NCI-H2107 (cell line): ENCODE measurements at regions not wholly inside any gene's neighbourhood (a gene's known extent, or its start where the extent isn't known, plus 50 kb on each side); places are given as distances from the start of the nearest gene placed in this dataset.
"Not testable (repeated sequence)": the region's sequence is repeated elsewhere in the genome, so short reads cannot be mapped to it uniquely, and the experiment has no call there.

Source experiments
- DNase-seq: peaks from one replicate; lab custom pipeline; 2025; lab: John Stamatoyannopoulos, UW

DNA sequence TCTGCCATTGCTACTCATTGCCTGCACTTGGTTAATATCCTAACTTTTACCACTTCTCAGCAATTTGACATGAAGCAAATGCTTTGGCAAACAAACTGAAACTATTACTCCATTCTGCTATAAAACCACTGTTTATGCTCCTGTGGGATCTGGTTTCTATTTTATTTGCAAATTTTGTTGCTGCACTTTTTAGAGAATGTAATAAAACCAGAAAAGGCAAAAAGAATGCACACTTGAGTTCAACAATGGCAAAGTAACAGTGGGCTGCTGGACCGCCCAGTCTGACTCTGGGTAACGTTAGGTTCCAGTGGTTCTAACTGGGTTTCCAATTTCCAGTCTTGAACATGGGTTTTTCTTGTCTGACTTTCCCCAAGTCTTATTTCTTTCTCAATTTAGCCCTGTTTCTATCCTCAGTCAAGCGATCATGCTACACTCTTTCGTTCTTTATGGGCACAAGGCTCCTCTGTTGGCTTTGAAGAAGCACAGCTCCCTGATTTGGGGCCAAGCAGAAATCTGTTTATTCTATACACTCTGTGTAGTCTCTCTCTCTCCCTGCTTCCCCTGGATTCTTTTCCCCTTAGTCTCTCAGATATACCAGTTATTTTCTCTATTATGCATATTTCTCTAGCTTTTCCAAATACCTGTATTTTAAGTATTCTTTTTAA, 129.2 kb upstream of the FAM3C start:
- DNase-seq = no peak

DNA sequence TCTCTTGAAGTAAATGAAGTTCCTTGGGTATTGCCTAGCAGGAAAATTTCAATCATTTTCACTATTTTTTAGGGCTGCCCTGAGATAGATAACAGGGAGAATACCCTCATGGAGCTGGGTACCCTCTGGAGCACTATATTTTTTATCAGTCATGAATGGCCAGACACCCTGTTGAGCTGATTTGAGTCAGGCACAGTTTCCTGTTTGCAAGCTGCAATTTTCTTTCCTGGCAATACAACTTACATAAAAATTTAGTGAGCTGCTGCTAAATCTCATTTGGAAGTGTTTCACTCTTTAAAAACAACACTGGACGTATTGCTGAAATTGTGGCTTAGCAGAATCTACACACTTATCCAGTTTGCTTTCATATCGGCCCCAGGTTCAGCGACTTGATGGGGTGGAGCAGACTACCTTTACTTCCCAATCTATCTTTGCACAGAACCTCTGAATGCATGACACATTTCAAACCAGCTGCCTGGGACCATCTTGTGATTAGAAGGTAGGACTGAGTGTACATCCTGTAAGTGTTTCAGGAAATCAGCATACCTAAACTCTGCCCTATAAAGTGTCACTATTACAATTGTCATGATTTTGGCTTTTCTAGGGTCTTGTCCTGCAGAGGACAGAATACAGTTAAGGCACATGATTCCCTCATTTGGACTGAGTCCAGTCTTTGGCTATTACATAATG, 125.7 kb upstream of the FAM3C start:
- DNase-seq = no peak

DNA sequence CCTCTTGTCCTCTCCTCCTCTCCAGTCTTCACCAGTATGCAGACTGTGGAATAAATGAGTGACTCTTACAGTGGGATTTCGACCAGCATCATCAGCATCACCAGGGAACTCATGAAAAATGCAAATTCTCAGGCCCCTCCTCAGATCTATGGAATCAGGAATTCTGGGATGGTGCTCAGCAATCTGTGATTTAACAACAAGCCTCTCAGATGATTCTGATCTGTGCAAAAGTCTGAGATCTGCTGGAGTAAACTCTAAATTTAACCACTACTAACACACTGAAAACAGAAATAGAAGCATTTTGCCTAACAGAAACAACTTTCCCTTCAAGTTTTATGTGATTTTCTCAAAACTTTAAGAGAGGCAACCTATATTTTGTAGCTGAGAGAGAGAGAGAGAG, 124.8 kb upstream of the FAM3C start:
- no peak for DNase-seq

DNA sequence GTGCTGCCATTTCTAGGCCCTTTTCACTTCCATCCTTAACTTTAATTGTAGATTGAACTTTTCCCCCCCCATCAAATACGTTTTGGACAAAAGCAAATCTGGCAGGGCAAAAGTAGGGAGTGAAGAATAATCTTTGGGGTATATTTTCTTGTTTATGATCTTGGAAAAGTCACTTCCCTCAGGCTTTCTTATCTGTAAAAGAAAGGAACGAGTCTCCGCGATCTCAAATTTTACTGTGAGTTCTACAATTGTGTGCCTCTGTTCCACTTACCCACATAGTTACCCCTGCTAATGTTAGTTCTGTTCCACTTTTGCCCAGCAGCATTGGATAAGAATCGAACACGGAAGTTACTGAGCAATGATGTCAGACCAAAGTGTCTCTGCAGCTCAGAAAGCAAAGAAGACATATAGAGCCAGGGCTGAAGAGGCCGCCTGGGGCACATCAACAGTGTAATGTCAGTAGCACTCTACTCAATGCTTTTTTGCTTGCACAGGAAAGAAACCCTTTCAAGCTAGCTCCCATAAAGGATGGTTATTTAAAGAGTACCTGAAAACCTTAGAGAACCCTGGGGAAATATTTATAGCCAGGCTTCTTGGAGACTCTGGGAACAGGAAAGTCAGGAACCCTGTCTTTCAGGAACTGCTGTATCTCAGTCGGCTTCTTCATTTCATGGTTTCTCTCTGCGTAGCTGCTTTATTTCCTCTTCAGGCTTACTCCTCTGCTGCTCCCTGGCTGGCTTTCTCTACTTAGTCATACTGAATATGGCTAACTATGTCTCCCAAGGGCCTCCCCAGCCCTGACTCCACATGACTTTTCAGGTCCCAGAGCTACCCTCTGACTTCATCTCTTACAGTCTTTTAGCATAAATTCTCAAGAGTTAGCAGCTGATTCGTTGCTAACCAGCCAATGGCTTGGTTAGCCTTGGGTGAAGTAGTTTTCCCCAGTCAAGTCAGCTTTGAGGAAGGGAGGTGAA, 123.7 kb upstream of the FAM3C start:
- no peak for DNase-seq

DNA sequence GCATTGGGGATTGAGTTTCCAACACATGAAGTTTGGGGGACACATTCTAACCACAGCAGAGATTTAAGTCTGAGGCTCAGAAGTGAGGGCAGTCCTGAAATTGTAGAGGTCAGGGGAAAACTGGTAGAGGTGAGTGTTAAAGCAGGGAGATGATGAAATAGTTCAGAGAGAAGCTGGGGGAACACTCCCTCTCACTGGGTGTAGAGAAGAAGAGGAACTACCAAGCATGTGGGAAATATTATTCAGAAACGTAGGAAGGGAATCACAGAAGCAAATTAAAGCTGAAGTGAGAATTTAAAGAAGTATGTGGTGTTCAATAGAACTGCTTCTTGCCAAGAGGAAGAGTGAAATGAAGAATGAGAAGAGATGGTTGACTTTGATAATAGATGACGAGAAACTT, 121.5 kb upstream of the FAM3C start:
- DNase-seq = no peak

DNA sequence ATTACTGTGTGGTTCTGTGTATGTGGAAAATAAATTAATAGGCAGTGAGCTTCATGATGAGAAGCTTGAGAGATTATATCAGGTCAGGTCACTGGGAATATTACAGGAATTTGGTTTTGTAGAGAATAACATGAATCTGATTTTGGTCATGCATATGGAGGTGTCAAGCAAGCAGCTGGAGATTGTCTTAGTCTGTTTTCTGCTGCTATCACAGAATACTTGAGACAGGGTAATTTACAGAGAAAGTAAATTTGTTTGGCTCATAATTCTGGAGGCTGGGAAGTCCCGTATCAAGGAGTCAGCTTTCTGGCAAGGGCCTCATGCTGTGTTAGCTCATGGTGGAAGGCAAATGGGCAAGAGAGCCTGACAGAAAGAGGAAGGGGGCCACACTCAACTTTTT, 120.7 kb upstream of the FAM3C start:
- no peak for DNase-seq

DNA sequence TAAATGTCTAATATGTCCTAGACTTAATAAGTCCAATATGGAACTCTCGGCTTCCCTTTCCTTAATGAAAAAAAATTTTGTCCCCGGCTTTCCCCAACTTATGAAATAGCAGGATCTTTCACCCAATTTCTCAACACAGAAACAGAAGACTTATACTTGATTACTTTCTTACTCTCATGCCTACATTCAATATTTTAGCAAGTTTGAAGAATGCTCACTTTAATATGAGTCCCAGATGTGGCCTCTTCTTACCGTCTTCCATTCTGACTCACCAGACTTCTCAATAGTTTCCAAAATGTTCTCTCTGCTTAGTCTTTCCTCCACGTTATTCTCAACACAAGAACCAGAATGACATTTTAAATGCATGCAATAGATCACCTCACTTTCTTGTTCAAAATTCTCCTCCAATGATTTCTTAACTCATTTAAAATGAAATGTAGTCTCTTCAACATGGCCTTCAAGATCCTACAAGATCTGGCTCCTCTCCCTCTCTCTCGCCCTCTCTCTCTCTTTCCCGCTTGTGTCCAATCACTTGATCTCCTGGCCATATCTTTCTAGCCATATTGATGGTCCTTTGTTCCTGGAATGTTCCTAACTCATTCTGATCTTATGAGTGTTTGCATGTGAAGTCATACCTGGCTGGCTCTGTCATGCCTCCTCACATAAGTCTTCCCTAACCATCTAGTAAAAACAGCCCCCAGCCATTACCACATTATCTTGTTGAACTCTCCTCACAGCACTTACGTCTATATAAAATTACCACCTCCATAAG, 119.7 kb upstream of the FAM3C start:
- DNase-seq = no peak

DNA sequence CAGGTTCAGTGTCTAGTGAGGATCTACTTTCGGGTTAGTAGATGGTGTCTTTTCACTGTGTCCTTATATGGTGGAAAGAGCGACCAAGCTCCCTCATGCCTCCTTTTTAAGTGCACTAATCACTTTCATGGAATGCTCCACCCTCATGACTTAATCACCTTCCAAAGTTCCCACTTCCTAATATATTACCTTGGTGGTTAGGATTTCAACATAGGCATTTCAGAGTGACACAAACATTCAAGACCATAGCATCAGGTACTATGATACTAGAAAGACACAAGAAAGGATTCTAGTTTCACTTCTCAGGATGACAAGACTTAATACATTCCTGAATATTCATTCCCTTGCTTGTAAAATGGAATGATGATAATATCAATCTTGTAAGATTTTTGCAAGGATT, 119.1 kb upstream of the FAM3C start:
- no peak for DNase-seq

DNA sequence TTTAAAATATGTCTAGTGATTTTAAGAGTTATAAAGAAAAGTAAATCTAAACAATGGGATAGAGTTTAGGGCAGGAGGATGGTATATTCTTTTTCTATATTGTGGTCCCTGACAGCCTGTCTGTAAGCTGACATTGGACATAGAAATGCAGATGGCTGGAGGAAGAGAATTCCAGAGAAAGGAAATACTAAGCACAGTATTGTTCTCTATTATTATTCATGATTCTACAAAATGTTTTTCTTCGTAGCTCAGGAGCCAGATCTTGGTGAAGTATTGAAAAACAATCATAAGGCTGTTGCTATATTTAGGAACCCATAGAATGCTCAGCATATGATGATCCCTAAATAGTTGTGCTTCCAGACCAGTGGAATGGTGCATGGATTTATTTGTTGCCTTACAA, 117.0 kb upstream of the FAM3C start:
- no peak for DNase-seq

DNA sequence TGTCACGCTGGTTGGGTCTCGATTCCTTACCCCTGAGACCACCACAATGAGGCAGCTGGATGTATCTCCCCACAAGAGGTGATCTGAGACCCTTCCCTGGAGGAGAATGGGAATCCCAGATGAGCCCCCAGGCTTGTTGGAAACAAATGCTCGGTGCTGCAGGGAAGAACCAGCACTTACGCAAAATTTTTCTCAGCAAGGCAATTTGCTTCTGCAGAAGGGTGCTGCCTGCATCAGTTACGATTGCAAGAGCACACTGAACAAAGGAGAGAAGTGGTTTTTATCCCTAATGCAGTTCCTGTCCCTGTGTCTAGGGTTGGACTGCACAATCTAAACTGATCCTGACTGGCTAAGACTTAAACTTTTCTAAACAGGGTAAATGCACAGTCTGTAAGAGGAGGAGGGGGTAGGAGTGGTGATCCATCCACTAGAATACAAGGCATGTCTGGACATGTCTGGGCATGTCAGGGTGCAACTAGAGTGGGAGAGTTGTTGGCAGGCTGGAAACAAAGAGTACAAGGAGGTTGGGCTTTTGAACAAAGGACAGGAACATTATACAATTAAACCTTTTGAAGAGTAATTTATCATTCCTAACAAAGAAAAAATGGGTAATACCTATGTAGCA, 114.9 kb upstream of the FAM3C start:
- DNase-seq = no peak

DNA sequence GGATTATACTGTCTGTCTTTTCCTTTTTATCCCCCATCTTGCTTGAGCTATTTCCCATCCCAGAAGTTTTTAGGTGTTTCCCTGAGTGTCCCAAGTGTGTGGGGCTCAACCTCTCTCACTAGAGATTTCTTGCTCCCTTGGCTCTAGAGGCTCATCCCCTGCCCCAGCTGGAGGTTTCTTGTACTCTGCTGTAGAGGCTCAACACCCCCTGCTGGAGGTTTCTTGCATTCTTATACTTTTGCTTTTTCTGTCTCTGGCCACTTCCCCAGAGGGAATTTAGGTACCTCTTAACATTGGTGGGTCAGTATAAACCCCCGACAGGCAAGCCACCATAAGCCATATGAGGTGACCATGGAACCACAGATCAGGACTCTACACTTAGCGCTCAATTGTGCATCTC, 114.2 kb upstream of the FAM3C start:
- no peak for DNase-seq

DNA sequence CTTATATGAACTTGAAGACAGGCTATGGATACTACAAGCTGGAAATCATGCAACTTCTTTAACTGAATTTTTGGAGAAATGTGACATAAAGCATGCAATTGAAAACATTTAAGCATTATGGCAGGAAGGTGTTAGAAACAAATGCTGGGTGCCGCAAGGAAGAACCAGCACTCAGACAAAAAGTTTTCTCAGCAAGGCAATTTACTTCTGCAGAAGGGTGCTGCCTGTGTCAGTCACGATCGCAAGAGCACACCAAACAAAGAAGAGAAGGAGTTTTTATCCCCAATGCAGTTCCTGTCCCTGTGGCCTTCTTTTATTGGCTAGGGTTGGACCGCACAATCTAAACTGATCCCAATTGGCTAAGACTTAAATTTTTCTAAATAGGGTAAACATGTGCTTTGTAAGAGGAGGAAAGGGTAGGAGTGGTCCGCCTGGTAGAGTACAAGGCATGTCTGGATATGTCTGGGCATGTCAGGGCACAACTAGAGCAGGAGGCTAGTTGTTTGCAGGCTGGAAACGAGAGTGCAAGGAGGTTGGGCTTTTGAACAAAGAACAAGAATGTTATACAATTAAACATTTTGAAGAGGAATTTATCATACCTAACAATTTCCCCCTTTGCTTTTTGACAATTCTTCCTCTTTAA, 109.6 kb upstream of the FAM3C start:
- DNase-seq = no peak

DNA sequence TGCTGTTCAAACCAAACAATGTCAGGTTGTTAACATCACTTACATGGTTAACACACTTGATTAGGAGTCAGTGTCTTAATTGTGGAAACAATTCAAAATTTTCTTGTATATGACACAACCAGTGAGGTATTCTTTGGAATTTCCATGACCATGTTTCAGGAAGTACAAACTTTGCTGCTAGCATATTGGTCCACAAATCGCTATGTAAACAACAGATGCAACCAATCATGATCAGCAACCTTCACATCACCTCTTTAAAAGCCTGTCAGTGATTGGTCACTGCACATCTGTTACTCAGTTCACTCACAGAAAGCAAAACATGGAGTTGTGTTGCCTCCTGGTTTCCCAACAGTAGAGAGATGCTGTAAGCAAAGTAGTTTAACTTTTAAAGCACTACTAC, 108.9 kb upstream of the FAM3C start:
- DNase-seq = no peak

DNA sequence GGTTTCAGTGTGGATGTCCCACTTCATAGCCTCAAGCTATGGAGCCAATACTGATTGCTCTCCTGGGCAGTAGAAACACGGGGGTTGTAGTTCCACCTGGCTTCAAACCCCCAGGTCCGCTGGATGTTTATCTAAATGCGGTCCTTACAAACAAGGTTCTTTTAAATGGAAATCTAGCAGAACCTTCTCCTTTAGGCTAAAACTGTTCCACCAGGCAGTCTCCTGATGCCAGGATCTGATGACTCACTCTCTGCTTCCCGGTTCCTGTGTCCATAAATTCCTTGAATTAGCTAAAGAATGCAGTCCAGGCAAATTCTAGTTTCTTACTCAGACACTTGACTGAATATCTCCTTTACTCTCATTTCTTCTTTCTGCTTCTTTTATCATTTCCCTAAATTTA, 108.4 kb upstream of the FAM3C start:
- DNase-seq = no peak

DNA sequence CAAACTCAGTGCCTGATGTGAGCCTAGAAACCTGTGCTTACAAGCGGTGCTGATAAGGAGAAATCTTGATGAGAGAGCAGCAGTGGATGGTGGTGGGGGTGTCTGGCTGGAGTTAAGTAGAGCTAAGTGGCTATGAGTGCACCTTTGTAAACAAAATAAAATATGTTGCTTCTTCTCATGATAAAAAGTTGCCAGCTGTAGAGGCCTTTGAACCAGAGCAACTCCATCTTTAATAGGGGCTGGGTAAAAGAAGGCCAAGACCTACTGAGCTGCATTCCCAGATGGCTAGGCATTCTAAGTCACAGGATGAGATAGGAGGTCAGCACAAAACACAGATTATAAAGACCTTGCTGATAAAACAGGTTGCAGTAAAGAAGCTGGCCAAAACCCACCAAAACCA, 107.6 kb upstream of the FAM3C start:
- no peak for DNase-seq

DNA sequence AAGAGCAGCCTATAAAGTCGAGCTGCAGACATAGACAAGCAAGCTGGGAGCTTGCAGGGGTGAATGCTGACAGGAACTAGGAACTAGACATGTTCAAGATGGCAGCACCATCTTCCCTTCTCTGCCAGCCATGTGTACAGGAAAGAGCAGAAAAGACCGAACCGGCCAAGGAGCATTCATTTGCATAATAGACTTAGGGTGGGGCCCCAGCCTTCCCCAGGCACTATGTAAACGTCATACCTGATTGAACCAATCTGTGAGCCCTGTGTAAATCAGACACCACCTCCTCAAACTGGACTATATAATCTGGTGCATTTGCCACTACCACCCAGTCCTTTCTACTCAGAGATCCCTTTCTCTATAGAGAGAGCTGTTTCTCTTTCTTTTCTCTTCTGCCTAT, 106.9 kb upstream of the FAM3C start:
- no peak for DNase-seq

DNA sequence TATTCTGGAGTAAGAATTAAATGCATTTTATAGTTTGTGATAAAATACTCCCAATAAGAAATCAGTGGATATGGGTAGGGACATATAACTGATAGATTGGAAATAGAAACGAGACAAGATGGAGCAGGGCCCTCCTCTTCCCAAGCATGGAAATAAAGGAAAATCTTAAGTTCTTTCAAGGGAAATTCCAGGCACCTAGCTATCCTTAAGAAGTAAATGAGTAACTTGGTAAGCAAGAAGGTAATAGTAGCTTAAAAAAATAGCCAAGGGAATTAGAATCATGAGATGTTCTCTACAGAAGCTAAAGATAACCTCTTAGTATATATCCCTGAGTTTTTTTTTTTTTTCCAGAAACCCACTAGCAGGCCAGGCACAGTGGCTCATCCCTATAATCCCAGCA, 105.5 kb upstream of the FAM3C start:
- no peak for DNase-seq

DNA sequence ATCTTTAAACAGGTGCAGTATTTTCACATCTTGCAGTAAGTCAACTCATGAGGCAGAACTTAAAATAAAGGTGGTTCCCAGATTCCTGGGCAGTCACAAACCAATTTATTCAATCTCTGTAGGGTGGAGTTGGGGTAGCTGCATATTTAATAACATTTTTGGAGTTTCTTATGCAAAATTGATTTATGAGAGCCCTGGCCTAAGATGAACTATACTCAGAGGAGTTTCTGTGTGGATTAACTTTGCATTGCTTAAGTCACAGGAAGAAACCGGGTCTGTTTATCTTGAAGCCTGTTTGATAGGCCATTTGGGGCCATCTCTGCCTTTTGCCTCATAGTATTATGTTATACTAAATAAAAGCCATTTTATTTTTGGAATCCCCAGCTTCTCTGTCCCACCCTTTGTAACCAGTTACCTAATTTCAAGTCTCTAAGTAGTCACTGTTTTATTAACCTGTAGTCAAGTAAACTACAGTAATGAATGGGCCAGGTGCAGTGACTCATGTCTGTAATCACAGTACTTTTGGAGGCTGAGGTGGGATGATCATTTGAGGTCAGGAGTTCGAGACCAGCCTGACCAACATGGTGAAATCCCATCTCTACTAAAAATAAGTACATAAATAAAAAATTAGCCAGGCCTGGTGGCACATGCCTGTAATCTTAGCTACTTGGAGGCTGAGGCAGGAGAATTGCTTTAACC, 104.4 kb upstream of the FAM3C start:
- no peak for DNase-seq

DNA sequence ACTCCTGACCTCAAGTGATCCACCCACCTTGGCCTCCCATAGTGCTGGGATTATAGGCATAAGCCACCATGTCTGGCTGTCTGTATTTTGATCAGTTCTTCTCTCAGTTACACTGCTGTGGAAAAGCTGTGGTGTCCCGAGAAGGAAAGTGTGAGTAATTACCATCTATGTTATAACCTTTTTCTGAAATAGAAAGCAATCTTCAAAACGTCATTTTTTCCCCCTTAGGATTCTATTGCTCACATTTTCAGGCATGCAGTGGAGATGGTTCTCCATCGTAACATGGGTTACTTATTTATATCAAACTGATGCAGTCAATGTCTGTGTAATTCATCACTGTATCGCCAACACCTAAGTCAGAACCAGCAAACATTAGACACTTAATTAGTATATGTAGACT, 103.5 kb upstream of the FAM3C start:
- DNase-seq = no peak

DNA sequence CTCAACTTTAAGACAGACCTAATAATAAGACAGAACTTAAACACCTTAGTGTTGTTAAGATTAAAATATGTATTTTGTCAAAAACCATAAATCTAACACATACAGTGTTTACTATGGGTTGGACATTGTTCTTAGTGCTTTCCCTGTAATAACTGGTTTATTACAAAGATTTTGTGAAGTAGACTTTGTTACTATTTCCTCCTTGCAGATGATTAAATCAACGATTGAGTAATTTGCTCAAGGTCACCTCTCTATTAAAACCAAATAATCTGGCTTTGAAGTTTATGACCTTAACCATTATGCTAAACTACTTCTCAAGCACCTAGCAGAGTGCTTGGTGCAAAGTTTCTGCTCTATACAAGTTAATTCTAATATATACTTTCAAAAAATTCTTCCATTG, 102.7 kb upstream of the FAM3C start:
- no peak for DNase-seq

DNA sequence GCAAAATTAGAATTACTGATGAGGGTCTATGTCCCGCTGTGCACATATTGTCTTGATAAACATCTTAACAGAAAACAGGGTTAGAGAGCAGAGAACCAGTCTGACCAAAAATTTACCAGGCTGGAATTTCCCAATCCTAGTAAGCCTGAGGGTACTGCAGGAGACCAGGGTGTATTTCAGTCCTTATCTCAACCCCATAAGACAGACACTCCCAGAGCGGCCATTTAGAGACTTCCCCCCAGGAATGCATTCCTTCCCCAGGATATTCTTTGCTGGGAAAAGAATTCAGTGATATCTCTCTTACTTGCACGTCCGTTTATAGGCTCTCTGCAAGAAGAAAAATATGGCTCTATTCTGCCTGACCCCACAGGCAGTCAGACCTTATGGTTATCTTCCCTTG, 101.4 kb upstream of the FAM3C start:
- not testable (repeated sequence) for DNase-seq
